Spleen (tissue), 11 donors: ENCODE measurements at regions not wholly inside any gene's neighbourhood (a gene's known extent, or its start where the extent isn't known, plus 50 kb on each side); places are given as distances from the start of the nearest gene placed in this dataset.

Experiments
- DNase-seq: peaks from one replicate; pipeline ENCODE4 v3.0.0-alpha.2; 2020
- H3K27ac ChIP-seq, 8 donors: fragments of 200-600 bp; sonication (generic) in 7 of 8; 1 replicate in 4 of 8; 2 replicates in 4 of 8; pipeline versions ENCODE4 v1.5.0 to v1.8.0; 2016 to 2021; ENCODE audit warnings: inconsistent platforms in 4 of 8, mild to moderate bottlenecking in 4 of 8, moderate library complexity in 1 of 8
- H3K27me3 ChIP-seq, 7 donors: fragments of 200-600 bp; sonication (generic) in 6 of 7; replicated peaks in 1 of 7; 1 replicate in 4 of 7; 2 replicates in 3 of 7; pipeline versions ENCODE4 v1.5.0 to v1.8.0; 2016 to 2021; ENCODE audit warnings: inconsistent platforms in 3 of 7, mild to moderate bottlenecking in 1 of 7
- H3K36me3 ChIP-seq, 6 donors: fragments of 200-600 bp; sonication (generic) in 5 of 6; 1 replicate in 4 of 6; 2 replicates in 2 of 6; pipeline versions ENCODE4 v1.5.0 to v1.8.0; 2016 to 2021; ENCODE audit warnings: inconsistent platforms in 2 of 6
- H3K4me1 ChIP-seq, 6 donors: fragments of 200-600 bp; sonication (generic) in 5 of 6; 1 replicate in 3 of 6; 2 replicates in 3 of 6; pipeline versions ENCODE4 v1.5.0 to v1.8.0; 2016 to 2021; ENCODE audit warnings: inconsistent platforms in 3 of 6
- H3K4me3 ChIP-seq, 8 donors: fragments of 200-600 bp; sonication (generic) in 7 of 8; 1 replicate in 4 of 8; 2 replicates in 4 of 8; pipeline versions ENCODE4 v1.5.0 to v1.8.0; 2016 to 2021; ENCODE audit warnings: inconsistent platforms in 4 of 8, mild to moderate bottlenecking in 4 of 8, moderate library complexity in 2 of 8
- H3K9me3 ChIP-seq, 8 donors: fragments of 200-600 bp; sonication (generic) in 7 of 8; 1 replicate in 4 of 8; 2 replicates in 4 of 8; pipeline versions ENCODE4 v1.5.0 to v1.8.0; 2016 to 2021; ENCODE audit warnings: inconsistent platforms in 4 of 8
- CTCF ChIP-seq, 11 experiments: fragments of 200-600 bp in 7 of 11; fragments of 450-650 bp in 4 of 11; sonication (generic) in 4 of 11; IDR thresholded peaks in 8 of 11; conservative IDR thresholded peaks in 3 of 11; 1 replicate in 7 of 11; 2 replicates in 4 of 11; pipeline versions ENCODE4 v1.4.0 to v1.8.0; 2016 to 2021; ENCODE audit warnings: antibody characterized with exemption in 11 of 11, inconsistent platforms in 4 of 11, mild to moderate bottlenecking in 1 of 11
- POLR2A ChIP-seq, 3 donors: fragments of 450-650 bp; IDR thresholded peaks; one replicate each; pipeline ENCODE4 v1.5.1; 2017; ENCODE audit warnings: antibody characterized with exemption in 3 of 3, mild to moderate bottlenecking in 1 of 3
- POLR2AphosphoS5 ChIP-seq, 3 donors: sonication (generic); formaldehyde crosslinking; IDR thresholded peaks; one replicate each; pipeline ENCODE4 v1.5.1; 2017; ENCODE audit warnings: antibody characterized with exemption in 3 of 3
- WGBS, 5 donors: extraction: QIAGEN DNeasy Blood & Tissue Kit in 3 of 5; methylation state at CpG; one replicate each; pipeline versions ENCODE4 v1.1.5 to v1.1.7; 2013 to 2018; 5-methylcytosine and 5-hydroxymethylcytosine counted together
- intact Hi-C: fragments of 100-400 bp; cut with DNase I; formaldehyde crosslinking; loops from one replicate; pipeline ENCODE4 v1.15.0; 2023; ENCODE audit warnings: low total_unique reads
- donor health status: healthy with polysubstance abuse.
- donor health status: DM: no; HTN: no; CAD: no; lungs with moderate emphysema.
- donor health status: DM: no; HTN: no; CAD: no.
- donor health status: Bipolar disorder and iron deficiency.
- donor health status: healthy.
- donor health status: DM: no; HTN: no; CAD: no.
- donor health status: DM: yes; HTN: yes; CAD: no.

DNA sequence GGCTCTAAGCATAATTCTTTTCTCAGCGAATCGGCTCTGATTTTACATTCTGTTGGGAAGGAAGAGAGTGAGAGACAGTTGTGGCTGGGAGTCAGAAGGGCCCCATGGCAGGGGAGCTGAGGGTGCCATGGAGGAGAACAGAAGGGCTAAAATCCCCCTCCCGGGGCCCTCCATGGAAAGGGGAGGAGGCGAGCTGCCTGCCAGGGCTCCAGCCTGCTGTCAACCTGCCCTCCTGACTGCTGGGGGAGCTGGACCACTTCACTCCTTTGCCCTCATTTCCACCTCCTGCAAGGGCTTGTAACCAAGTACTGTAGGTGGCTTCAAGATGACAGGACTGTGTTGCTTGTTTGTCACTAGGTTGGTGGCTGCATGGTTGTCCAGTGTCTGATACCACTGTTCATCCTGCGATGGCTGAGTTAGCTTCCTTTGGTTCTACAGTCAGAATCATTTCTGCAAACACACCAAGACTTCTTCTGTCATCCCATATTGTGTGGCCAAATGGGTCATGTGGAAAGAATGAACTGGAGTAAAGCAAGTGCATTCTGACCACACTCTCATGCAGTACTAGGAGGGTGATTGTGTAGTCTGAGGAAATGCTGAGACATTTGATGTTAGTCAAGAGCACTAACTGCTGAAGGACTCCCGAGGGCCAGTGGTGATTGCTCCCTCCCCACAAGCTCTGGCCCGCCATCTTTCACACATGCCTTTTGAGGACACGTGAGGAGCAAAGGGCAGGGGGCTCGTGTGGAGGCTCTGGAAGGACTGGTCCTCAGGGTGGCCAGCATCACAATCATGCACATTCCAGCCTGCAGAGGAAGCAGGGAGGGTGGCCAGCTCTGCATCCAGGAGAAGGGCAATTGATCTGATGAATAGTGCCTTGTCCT is 307.2 kb downstream of the GADD45G start:
- Histone ChIP-seq H3K27ac (no peak overlapping the region), H3K36me3 (no peaks in the 10 kb centered on the region), H3K27me3 (no peaks in the 10 kb centered on the region), H3K4me3 (no peak overlapping the region), H3K9me3 (no peaks in the 10 kb centered on the region), H3K4me1 (no peaks in the 10 kb centered on the region)
- 79 to 92% (median 87%) methylated on average over 8 to 9 of the region's 9 CpGs for WGBS, 5 donors
- TF ChIP-seq POLR2AphosphoS5 (IDR thresholded peaks at IDR 0.05): no peak
- TF ChIP-seq CTCF (IDR thresholded peaks at IDR 0.05 in 8 of 11, conservative IDR thresholded peaks at IDR 0.05 in 3 of 11): no peak
- no peak for TF ChIP-seq POLR2A (IDR thresholded peaks at IDR 0.05)
- intact Hi-C loops: no loop called here
- no peak for DNase-seq

- no peak overlapping the region for H3K4me3 ChIP-seq
- WGBS, 5 donors: 94 to 99% (median 96%) methylated on average over 5 of the region's 5 CpGs
- H3K27ac ChIP-seq: no peak overlapping the region
- no peaks in the 10 kb centered on the region for H3K4me1 ChIP-seq
- no peaks in the 10 kb centered on the region for H3K27me3 ChIP-seq
- H3K9me3 ChIP-seq: no peaks in the 10 kb centered on the region
- no peak for TF ChIP-seq POLR2AphosphoS5 (IDR thresholded peaks at IDR 0.05)
- TF ChIP-seq POLR2A (IDR thresholded peaks at IDR 0.05): no peak
- TF ChIP-seq CTCF (IDR thresholded peaks at IDR 0.05 in 8 of 11, conservative IDR thresholded peaks at IDR 0.05 in 3 of 11): no peak
- H3K36me3 ChIP-seq: no peaks in the 10 kb centered on the region
- DNase-seq: no peak
- intact Hi-C loops: no loop called here
Observed at GRCh38 chr9:89912605-89912953, 307.8 kb downstream of the GADD45G start.

- TF ChIP-seq POLR2A (IDR thresholded peaks at IDR 0.05) (no peak), POLR2AphosphoS5 (IDR thresholded peaks at IDR 0.05) (no peak), CTCF (IDR thresholded peaks at IDR 0.05 in 8 of 11, conservative IDR thresholded peaks at IDR 0.05 in 3 of 11) (no peak)
- WGBS, 5 donors: 84 to 97% (median 89%) methylated on average over 3 of the region's 3 CpGs
- DNase-seq: no peak
- no peak overlapping the region for H3K4me3 ChIP-seq
- H3K9me3 ChIP-seq: no peaks in the 10 kb centered on the region
- intact Hi-C loops: no loop called here
- H3K4me1 ChIP-seq: no peaks in the 10 kb centered on the region
- no peak overlapping the region for H3K27ac ChIP-seq
- no peaks in the 10 kb centered on the region for H3K27me3 ChIP-seq
- H3K36me3 ChIP-seq: no peaks in the 10 kb centered on the region
Observed at GRCh38 chr9:89915187-89915586, 310.4 kb downstream of the GADD45G start.

GRCh38 chr9:89916001-89916597 is 311.3 kb downstream of the GADD45G start:
- Histone ChIP-seq H3K9me3 (no peaks in the 10 kb centered on the region), H3K36me3 (no peaks in the 10 kb centered on the region), H3K4me3 (no peak overlapping the region), H3K27ac (no peak overlapping the region), H3K4me1 (no peaks in the 10 kb centered on the region), H3K27me3 (no peaks in the 10 kb centered on the region)
- 76 to 90% (median 86%) methylated on average over 6 of the region's 6 CpGs for WGBS, 5 donors
- DNase-seq: no peak
- TF ChIP-seq POLR2A (IDR thresholded peaks at IDR 0.05) (no peak), CTCF (IDR thresholded peaks at IDR 0.05 in 8 of 11, conservative IDR thresholded peaks at IDR 0.05 in 3 of 11) (no peak), POLR2AphosphoS5 (IDR thresholded peaks at IDR 0.05) (no peak)
- intact Hi-C loops: no loop called here
